ENCODE measurements at regions not wholly inside any gene's neighbourhood (a gene's known extent, or its start where the extent isn't known, plus 50 kb on each side); places are given as distances from the start of the nearest gene placed in this dataset.

GRCh38 chr7:15018981-15019380 lies 116.4 kb upstream of the DGKB start:
- no peaks in the 10 kb centered on the region for H3K9me1 ChIP-seq (replicated peaks; ENCODE audit: control insufficient read depth, extremely low read depth, insufficient read depth, low read length)
- H2AFZ ChIP-seq (ENCODE audit: low read depth, low read length), result no peak overlapping the region
- H3K9me3 ChIP-seq (replicated peaks; ENCODE audit: control insufficient read depth, insufficient read depth, low read length), result no peaks in the 10 kb centered on the region
- dilution Hi-C loops (cut with MboI; ENCODE audit: extremely low pct_ligation_motif_present, low sequenced_read_pairs), result no loop called here
- H3K27me3 ChIP-seq (ENCODE audit: control insufficient read depth in 2 of 2, insufficient read depth in 2 of 2, low read length in 2 of 2), result no peaks in the 10 kb centered on the region
- DNase-seq (ENCODE audit: low read depth, low spot score) (no peak), FAIRE-seq (no peak)
- H3K4me2 ChIP-seq (ENCODE audit: insufficient read depth, low read length), result no peak overlapping the region
- intact Hi-C loops (cut with micrococcal nuclease), result loop anchor here (5.0 kb wide), 1 partner anchor 1053 kb away; no protein-coding TSS in a partner anchor
- H3K9ac ChIP-seq (replicated peaks; ENCODE audit: extremely low read depth, insufficient read depth, low read length), result no peak overlapping the region
- CTCF ChIA-PET, result interaction anchor here (1.0 to 2.1 kb wide), 3 partner anchors 8 to 301 kb away, joined by 3 to 9 read pairs (median 3); no protein-coding TSS in a partner anchor
- POLR2A ChIA-PET, result no interaction called here
- no peaks in the 10 kb centered on the region for H3K79me2 ChIP-seq (ENCODE audit: control insufficient read depth, insufficient read depth, low read length)
- H4K20me1 ChIP-seq (replicated peaks; ENCODE audit: control insufficient read depth, extremely low read depth, insufficient read depth, low read length), result no peaks in the 10 kb centered on the region
- no peak overlapping the region for H3K4me3 ChIP-seq (replicated peaks in 1 of 3; ENCODE audit: insufficient read depth in 1 of 3, low read depth in 1 of 3, low read length in 3 of 3)
- no peaks in the 10 kb centered on the region for H3K36me3 ChIP-seq (ENCODE audit: control insufficient read depth in 2 of 2, extremely low read depth in 1 of 2, insufficient read depth in 2 of 2, low read length in 2 of 2)
- no TSS peak for BruUV-seq (replicated peaks)
- no peak overlapping the region for H3K27ac ChIP-seq (ENCODE audit: insufficient read depth, low read depth, low read length)
- H3K4me1 ChIP-seq (ENCODE audit: control insufficient read depth, extremely low read depth, insufficient read depth, low read length), result peaks cover 4% of the 10 kb centered on the region
- no peak for TF ChIP-seq FOS (IDR thresholded peaks at IDR 0.05; ENCODE audit: borderline replicate concordance, insufficient read depth, low read length)
- no peak for TF ChIP-seq JUN (IDR thresholded peaks at IDR 0.05; ENCODE audit: borderline replicate concordance, insufficient read depth, insufficient read length, low read depth)
- TF ChIP-seq MYC (IDR thresholded peaks at IDR 0.05; ENCODE audit: low read depth, low read length), result no peak
- TF ChIP-seq CTCF (IDR thresholded peaks at IDR 0.05; ENCODE audit: extremely low read depth in 1 of 2, insufficient read depth in 1 of 2, low read depth in 1 of 2, low read length in 2 of 2), result no peak
- no peak for TF ChIP-seq POLR2AphosphoS5 (IDR thresholded peaks at IDR 0.05; ENCODE audit: insufficient read depth, low read depth, low read length)
- no peak for TF ChIP-seq POLR2A (IDR thresholded peaks at IDR 0.05; ENCODE audit: low read depth, low read length)

- FAIRE-seq (no peak), DNase-seq (ENCODE audit: low read depth, low spot score) (peak; percentile 51)
- Histone ChIP-seq H3K36me3 (ENCODE audit: control insufficient read depth in 2 of 2, extremely low read depth in 1 of 2, insufficient read depth in 2 of 2, low read length in 2 of 2) (no peaks in the 10 kb centered on the region), H3K27ac (ENCODE audit: insufficient read depth, low read depth, low read length) (no peak overlapping the region), H3K4me3 (replicated peaks in 1 of 3; ENCODE audit: insufficient read depth in 1 of 3, low read depth in 1 of 3, low read length in 3 of 3) (no peak overlapping the region), H3K4me2 (ENCODE audit: insufficient read depth, low read length) (no peak overlapping the region), H2AFZ (ENCODE audit: low read depth, low read length) (no peak overlapping the region), H3K9me3 (replicated peaks; ENCODE audit: control insufficient read depth, insufficient read depth, low read length) (no peaks in the 10 kb centered on the region), H3K27me3 (ENCODE audit: control insufficient read depth in 2 of 2, insufficient read depth in 2 of 2, low read length in 2 of 2) (no peaks in the 10 kb centered on the region), H3K79me2 (ENCODE audit: control insufficient read depth, insufficient read depth, low read length) (no peaks in the 10 kb centered on the region), H3K4me1 (ENCODE audit: control insufficient read depth, extremely low read depth, insufficient read depth, low read length) (peaks cover 4% of the 10 kb centered on the region), H3K9me1 (replicated peaks; ENCODE audit: control insufficient read depth, extremely low read depth, insufficient read depth, low read length) (no peaks in the 10 kb centered on the region), H4K20me1 (replicated peaks; ENCODE audit: control insufficient read depth, extremely low read depth, insufficient read depth, low read length) (no peaks in the 10 kb centered on the region), H3K9ac (replicated peaks; ENCODE audit: extremely low read depth, insufficient read depth, low read length) (no peak overlapping the region)
- dilution Hi-C loops (cut with MboI; ENCODE audit: extremely low pct_ligation_motif_present, low sequenced_read_pairs), result no loop called here
- ChIA-PET POLR2A (no interaction called here), CTCF (interaction anchor here (0.6 to 5.2 kb wide), 36 partner anchors 9 to 1751 kb away, joined by 3 to 357 read pairs (median 6); partner anchors contain the start of gene DGKB)
- intact Hi-C loops (cut with micrococcal nuclease), result loop anchor here (1.0 to 5.0 kb wide), 4 partner anchors 114 to 1056 kb away; no protein-coding TSS in a partner anchor
- TF ChIP-seq POLR2A (IDR thresholded peaks at IDR 0.05; ENCODE audit: low read depth, low read length) (no peak), POLR2AphosphoS5 (IDR thresholded peaks at IDR 0.05; ENCODE audit: insufficient read depth, low read depth, low read length) (no peak), GATA2 (IDR thresholded peaks at IDR 0.05; ENCODE audit: insufficient read depth, insufficient read length, low read depth, low read length) (no peak), EZH2 (IDR thresholded peaks at IDR 0.05; ENCODE audit: borderline replicate concordance, low read depth, low read length, severe bottlenecking) (no peak), MYC (IDR thresholded peaks at IDR 0.05; ENCODE audit: low read depth, low read length) (no peak), FOS (IDR thresholded peaks at IDR 0.05; ENCODE audit: borderline replicate concordance, insufficient read depth, low read length) (no peak), JUN (IDR thresholded peaks at IDR 0.05; ENCODE audit: borderline replicate concordance, insufficient read depth, insufficient read length, low read depth) (no peak), CTCF (IDR thresholded peaks at IDR 0.05; ENCODE audit: extremely low read depth in 1 of 2, insufficient read depth in 1 of 2, low read depth in 1 of 2, low read length in 2 of 2) (no peak), MAX (IDR thresholded peaks at IDR 0.05; ENCODE audit: insufficient read depth, insufficient read length) (no peak)
- no TSS peak for BruUV-seq (replicated peaks)
These were observed 114.2 kb upstream of the DGKB start for GRCh38 chr7:15016766-15017165.
